CD4-positive, alpha-beta T cell treated with Interleukin-17A for 1 hour (primary cell): ENCODE measurements at regions not wholly inside any gene's neighbourhood (a gene's known extent, or its start where the extent isn't known, plus 50 kb on each side); places are given as distances from the start of the nearest gene placed in this dataset.

Experiments used
- DNase-seq: peaks from one replicate; pipeline ENCODE4 v3.0.0-alpha.2; 2020

- no peak for DNase-seq
Measured at GRCh38 chr2:5111581-5111980, 580.6 kb upstream of the SOX11 start.

GRCh38 chr2:5119046-5119445 is 573.1 kb upstream of the SOX11 start:
- no peak for DNase-seq

- DNase-seq, result no peak
Measured at GRCh38 chr2:5121121-5121520, 571.1 kb upstream of the SOX11 start.

- DNase-seq, result no peak
Measured at GRCh38 chr2:5121642-5122041, 570.5 kb upstream of the SOX11 start.

GRCh38 chr2:5123582-5124196 is 568.5 kb upstream of the SOX11 start:
- DNase-seq, result no peak

- no peak for DNase-seq
Measured at GRCh38 chr2:5125017-5125730, 567.0 kb upstream of the SOX11 start.

GRCh38 chr2:5132281-5132680 is 559.9 kb upstream of the SOX11 start:
- no peak for DNase-seq

- no peak for DNase-seq
Measured at GRCh38 chr2:5140347-5140746, 551.8 kb upstream of the SOX11 start.

DNA sequence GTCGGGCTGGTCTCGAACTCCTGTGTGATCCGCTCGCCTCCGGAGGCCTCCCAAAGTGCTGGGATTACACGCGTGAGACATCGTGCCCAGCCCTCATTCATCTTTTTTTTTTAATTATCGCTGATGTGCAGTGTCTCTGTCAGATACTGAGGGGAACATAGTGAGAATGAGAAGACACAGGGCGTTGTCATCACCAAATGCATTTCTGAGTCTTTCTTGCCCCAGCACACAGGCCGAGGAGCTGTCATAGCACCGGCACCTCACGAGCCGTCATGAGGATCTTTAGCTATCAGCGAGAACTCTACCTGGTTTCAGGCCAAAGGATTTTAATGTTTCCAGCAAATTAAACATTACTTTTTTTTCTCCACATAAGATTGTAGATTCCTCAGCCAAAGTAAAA is 548.0 kb upstream of the SOX11 start:
- no peak for DNase-seq

DNA sequence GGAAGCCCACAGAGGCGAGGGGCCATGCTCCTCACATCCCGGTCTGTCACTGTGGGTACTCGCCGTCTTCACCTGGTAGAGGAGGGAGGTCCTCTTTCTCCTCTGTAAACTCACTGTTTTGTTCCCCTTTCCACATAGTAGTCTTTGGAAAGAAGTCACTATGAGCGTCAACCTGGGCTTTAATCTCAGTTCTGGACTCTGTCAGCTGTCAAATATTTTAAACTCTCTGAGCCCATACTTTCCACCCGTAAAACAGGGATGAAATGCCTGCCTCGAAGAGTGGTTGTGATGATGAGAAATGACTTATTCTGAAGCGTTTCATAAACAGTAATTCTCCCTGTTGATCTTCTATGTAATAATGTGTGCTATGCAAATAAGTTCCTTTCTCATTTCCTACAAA is 547.1 kb upstream of the SOX11 start:
- no peak for DNase-seq

- no peak for DNase-seq
Measured at GRCh38 chr2:5145801-5146200, 546.4 kb upstream of the SOX11 start.

- no peak for DNase-seq
Measured at GRCh38 chr2:5148392-5149085, 543.6 kb upstream of the SOX11 start.

GRCh38 chr2:5150871-5151270 is 541.3 kb upstream of the SOX11 start:
- no peak for DNase-seq

GRCh38 chr2:5164776-5165525 is 527.2 kb upstream of the SOX11 start:
- DNase-seq, result no peak

GRCh38 chr2:5172923-5173322 is 519.3 kb upstream of the SOX11 start:
- DNase-seq, result no peak

GRCh38 chr2:5173876-5174535 is 518.2 kb upstream of the SOX11 start:
- no peak for DNase-seq

DNA sequence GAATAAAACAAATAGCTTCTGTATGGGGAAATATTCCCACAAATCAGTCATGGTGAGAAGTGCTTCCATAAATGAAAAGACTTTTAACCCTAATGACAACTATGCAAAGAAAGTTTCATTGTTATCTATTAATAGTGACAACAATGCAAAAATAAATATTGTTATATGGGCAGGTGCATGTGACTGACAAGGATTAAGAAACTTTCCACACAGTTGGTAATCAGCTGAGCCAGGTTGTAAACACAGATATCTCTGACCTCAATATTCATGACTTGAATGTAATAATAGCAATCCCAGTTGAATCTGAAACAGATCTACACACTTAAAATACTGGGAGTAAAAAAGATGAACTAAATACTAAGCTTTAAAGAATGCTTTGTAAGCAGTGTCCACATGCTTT is 517.0 kb upstream of the SOX11 start:
- DNase-seq, result no peak

GRCh38 chr2:5176764-5177163 is 515.4 kb upstream of the SOX11 start:
- DNase-seq, result no peak

- DNase-seq, result no peak
Measured at GRCh38 chr2:5183031-5183430, 509.2 kb upstream of the SOX11 start.

- no peak for DNase-seq
Measured at GRCh38 chr2:5187283-5187682, 504.9 kb upstream of the SOX11 start.

- no peak for DNase-seq
Measured at GRCh38 chr2:5188636-5189035, 503.5 kb upstream of the SOX11 start.

DNA sequence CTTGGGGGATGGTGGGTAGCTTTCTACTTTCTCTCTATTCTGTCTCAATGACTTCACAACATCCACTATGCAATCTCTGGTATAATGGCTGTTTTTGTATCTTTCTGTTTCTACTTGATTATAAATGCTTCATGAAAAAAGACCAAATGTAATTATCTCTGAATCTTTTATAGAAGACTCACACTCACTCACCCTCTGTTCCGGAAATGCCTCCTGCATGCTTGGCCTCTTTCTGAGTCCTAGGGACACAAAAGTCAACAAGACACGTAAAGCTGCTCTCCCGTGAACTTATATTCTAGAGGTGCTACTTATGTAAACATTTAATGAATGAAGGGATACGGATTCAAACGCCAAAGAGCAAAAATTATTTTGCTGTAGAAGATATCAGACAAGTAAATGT is 502.2 kb upstream of the SOX11 start:
- DNase-seq, result no peak

- no peak for DNase-seq
Measured at GRCh38 chr2:5195636-5196035, 496.5 kb upstream of the SOX11 start.
